ENCODE measurements at regions not wholly inside any gene's neighbourhood (a gene's known extent, or its start where the extent isn't known, plus 50 kb on each side); places are given as distances from the start of the nearest gene placed in this dataset.

DNA sequence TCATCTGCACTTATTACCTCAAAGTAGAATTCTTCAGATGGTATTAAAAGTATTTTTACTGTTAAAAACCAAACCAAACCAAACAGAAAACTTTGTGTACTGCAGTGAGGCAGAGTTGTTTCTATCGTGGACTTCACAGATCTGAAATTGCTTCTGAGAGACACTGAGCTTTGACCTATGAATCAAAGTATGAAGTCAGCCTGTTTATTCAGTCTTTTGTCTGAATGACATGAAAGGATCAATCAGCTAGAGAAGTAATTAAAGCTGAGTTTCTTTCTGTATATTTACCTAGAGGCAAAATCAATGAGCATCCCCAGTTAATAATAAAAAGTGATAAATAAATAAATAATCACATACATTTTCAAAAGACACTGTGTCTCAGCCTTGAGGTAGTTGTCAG, 2121.0 kb downstream of the PCDH7 start:
- Histone ChIP-seq H3K27ac (no peak overlapping the region), H3K79me2 (no peaks in the 10 kb centered on the region), H3K4me1 (no peaks in the 10 kb centered on the region), H2AFZ (no peak overlapping the region), H3K9me3 (ENCODE audit: control insufficient read depth, low read length) (no peaks in the 10 kb centered on the region), H3K27me3 (ENCODE audit: control insufficient read depth, insufficient read depth, low read length) (no peaks in the 10 kb centered on the region), H3K36me3 (ENCODE audit: control insufficient read depth, insufficient read depth, low read length) (no peaks in the 10 kb centered on the region), H3K4me2 (ENCODE audit: low read length) (no peak overlapping the region), H3K9ac (no peak overlapping the region), H3K4me3 (ENCODE audit: low read depth, low read length) (no peak overlapping the region)
- TF ChIP-seq, protein P1, sequence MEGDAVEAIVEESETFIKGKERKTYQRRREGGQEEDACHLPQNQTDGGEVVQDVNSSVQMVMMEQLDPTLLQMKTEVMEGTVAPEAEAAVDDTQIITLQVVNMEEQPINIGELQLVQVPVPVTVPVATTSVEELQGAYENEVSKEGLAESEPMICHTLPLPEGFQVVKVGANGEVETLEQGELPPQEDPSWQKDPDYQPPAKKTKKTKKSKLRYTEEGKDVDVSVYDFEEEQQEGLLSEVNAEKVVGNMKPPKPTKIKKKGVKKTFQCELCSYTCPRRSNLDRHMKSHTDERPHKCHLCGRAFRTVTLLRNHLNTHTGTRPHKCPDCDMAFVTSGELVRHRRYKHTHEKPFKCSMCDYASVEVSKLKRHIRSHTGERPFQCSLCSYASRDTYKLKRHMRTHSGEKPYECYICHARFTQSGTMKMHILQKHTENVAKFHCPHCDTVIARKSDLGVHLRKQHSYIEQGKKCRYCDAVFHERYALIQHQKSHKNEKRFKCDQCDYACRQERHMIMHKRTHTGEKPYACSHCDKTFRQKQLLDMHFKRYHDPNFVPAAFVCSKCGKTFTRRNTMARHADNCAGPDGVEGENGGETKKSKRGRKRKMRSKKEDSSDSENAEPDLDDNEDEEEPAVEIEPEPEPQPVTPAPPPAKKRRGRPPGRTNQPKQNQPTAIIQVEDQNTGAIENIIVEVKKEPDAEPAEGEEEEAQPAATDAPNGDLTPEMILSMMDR (IDR thresholded peaks at IDR 0.05) = no peak

DNA sequence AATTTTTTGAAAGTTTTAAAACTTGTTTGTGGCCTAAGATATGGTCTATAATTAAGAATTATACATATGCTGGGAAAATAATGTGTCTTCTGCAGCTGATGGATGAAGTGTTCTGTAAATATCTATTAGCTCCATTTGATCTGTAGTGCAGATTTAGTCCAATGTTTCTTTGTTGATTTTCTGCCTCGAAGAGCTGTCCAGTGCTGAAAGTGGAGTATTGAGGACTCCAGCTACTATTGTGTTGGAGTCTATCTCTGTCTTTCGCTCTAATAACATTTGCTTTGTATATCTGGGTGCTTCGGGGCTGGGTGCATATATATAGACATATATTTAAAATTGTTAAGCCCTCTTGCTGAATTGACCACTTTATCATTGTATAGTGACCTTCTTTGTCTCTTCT, 2127.3 kb downstream of the PCDH7 start:
- Histone ChIP-seq H3K79me2 (no peaks in the 10 kb centered on the region), H3K4me1 (no peaks in the 10 kb centered on the region), H2AFZ (no peak overlapping the region), H3K4me2 (ENCODE audit: low read length) (no peak overlapping the region), H3K9me3 (ENCODE audit: control insufficient read depth, low read length) (no peaks in the 10 kb centered on the region), H3K27ac (no peak overlapping the region), H3K9ac (no peak overlapping the region), H3K36me3 (ENCODE audit: control insufficient read depth, insufficient read depth, low read length) (no peaks in the 10 kb centered on the region), H3K4me3 (ENCODE audit: low read depth, low read length) (no peak overlapping the region), H3K27me3 (ENCODE audit: control insufficient read depth, insufficient read depth, low read length) (no peaks in the 10 kb centered on the region)
- TF ChIP-seq, protein P1 (IDR thresholded peaks at IDR 0.05) = no peak

DNA sequence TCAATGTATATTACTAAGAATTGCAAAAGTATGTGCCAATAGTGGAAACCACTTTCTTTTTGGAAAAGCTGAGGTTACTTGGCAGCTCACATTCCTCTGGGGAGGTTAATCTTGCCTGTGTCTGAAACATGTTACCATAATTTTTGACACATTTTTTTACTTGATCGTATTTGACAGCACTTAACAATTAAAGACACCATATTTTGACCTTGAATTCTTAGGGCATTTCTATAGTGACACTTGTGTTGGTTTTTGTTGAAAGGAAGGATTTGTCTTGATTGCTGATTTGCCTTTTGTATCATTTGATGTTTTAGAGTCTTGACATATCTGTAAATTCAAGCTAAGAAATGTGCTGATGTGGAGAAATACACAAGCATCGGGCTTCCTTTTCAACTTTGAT, 2135.5 kb downstream of the PCDH7 start:
- Histone ChIP-seq H3K9me3 (ENCODE audit: control insufficient read depth, low read length) (no peaks in the 10 kb centered on the region), H3K27ac (no peak overlapping the region), H3K36me3 (ENCODE audit: control insufficient read depth, insufficient read depth, low read length) (no peaks in the 10 kb centered on the region), H3K9ac (no peak overlapping the region), H3K4me1 (no peaks in the 10 kb centered on the region), H3K27me3 (ENCODE audit: control insufficient read depth, insufficient read depth, low read length) (no peaks in the 10 kb centered on the region), H3K4me2 (ENCODE audit: low read length) (no peak overlapping the region), H2AFZ (no peak overlapping the region), H3K4me3 (ENCODE audit: low read depth, low read length) (no peak overlapping the region), H3K79me2 (no peaks in the 10 kb centered on the region)
- TF ChIP-seq, protein P1 (IDR thresholded peaks at IDR 0.05) = no peak

DNA sequence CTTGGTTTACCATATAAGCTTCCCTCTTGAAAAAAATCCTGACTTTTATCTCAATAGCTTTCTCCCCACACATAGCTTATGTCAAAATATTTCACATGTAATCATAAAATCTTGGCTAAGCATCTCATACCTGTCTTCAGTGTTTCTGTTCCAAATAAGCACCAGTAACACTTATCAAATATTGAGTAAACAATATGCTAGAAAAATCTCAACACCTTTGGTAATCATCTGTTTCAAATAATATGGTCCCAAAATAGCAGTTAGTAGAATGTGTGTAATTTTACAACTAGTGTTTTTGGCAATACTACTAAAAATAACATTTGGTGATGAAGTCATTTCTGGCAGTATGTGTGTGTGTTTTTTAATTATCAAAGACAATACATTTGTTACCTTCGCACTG, 2138.2 kb downstream of the PCDH7 start:
- no peak overlapping the region for H3K4me3 ChIP-seq (ENCODE audit: low read depth, low read length)
- no peaks in the 10 kb centered on the region for H3K4me1 ChIP-seq
- H3K9ac ChIP-seq = no peak overlapping the region
- TF ChIP-seq, protein P1 (IDR thresholded peaks at IDR 0.05) = no peak
- H3K27me3 ChIP-seq (ENCODE audit: control insufficient read depth, insufficient read depth, low read length) = no peaks in the 10 kb centered on the region
- no peak overlapping the region for H3K27ac ChIP-seq
- no peaks in the 10 kb centered on the region for H3K36me3 ChIP-seq (ENCODE audit: control insufficient read depth, insufficient read depth, low read length)
- H3K9me3 ChIP-seq (ENCODE audit: control insufficient read depth, low read length) = no peaks in the 10 kb centered on the region
- no peaks in the 10 kb centered on the region for H3K79me2 ChIP-seq
- no peak overlapping the region for H2AFZ ChIP-seq
- H3K4me2 ChIP-seq (ENCODE audit: low read length) = no peak overlapping the region

DNA sequence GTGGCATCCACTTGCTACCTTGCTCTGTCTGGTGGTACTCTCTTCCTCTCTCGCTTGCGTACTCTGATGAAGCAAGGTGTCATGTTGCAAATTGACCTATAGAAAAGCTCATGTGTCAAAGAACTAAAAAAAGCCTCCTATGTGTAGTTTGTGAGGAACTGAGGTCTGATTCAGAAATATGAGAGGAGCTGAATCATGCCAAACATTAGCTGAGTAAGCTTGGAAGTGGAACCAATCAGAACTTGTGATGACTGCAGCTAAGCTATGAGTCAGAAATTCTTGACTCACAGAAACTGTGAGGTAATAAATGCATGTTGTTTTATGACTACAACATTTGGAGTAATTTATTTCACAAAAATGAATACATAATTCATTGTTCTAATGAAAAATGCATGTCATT, 2138.8 kb downstream of the PCDH7 start:
- H3K79me2 ChIP-seq = no peaks in the 10 kb centered on the region
- no peaks in the 10 kb centered on the region for H3K9me3 ChIP-seq (ENCODE audit: control insufficient read depth, low read length)
- no peaks in the 10 kb centered on the region for H3K27me3 ChIP-seq (ENCODE audit: control insufficient read depth, insufficient read depth, low read length)
- no peak overlapping the region for H3K4me2 ChIP-seq (ENCODE audit: low read length)
- no peaks in the 10 kb centered on the region for H3K36me3 ChIP-seq (ENCODE audit: control insufficient read depth, insufficient read depth, low read length)
- no peaks in the 10 kb centered on the region for H3K4me1 ChIP-seq
- TF ChIP-seq, protein P1 (IDR thresholded peaks at IDR 0.05) = no peak
- H2AFZ ChIP-seq = no peak overlapping the region
- H3K27ac ChIP-seq = no peak overlapping the region
- H3K9ac ChIP-seq = no peak overlapping the region
- H3K4me3 ChIP-seq (ENCODE audit: low read depth, low read length) = no peak overlapping the region
